ENCODE measurements at regions not wholly inside any gene's neighbourhood (a gene's known extent, or its start where the extent isn't known, plus 50 kb on each side); places are given as distances from the start of the nearest gene placed in this dataset.

DNA sequence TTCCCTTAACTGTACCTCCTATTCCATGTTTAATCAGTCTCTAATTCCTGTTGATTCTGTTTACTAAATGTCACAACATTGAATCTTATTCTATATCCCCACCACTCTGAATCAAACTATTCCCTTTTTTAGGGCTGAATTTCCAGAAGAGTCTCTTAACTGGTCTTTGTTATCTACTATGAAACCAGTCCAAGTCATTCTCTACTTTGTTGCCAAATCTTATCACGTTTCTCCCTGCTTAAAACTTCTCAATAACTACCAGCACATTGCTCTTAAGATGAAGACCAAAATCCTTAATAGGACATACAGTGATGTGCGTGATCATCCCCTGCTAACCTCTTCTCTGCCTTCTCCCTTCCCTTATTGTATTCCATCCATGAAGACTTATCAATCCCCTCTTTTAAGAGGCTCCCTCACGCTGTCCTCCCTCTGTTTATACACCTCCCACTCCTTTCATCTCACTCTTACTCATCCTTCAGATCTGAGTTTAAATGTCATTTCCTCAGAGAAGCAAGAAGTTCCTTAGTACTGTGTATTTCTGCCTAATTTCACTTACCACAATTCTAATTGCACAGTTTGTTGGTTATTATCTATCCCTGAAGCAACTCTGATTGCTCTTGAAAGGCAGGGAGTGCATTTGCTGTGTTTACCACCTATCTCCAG is 143.0 kb upstream of the AHI1 start:
- H3K36me3 ChIP-seq (ENCODE audit: insufficient read depth, low read length): no peaks in the 10 kb centered on the region
- H3K4me2 ChIP-seq (ENCODE audit: insufficient read depth, low read length): no peak overlapping the region
- no peak overlapping the region for H3K9ac ChIP-seq (ENCODE audit: low read depth, low read length)
- no peak overlapping the region for H3K4me3 ChIP-seq (ENCODE audit: low read depth in 1 of 2, low read length in 2 of 2)
- no peaks in the 10 kb centered on the region for H3K79me2 ChIP-seq (ENCODE audit: insufficient read depth, low read length)
- no peaks in the 10 kb centered on the region for H4K20me1 ChIP-seq (ENCODE audit: insufficient read depth, low read length)
- no peak overlapping the region for H3K27ac ChIP-seq (ENCODE audit: low read length)
- H3K9me3 ChIP-seq (ENCODE audit: insufficient read depth, low read length, severe bottlenecking): no peaks in the 10 kb centered on the region
- ATAC-seq (ENCODE audit: insufficient read depth, low read depth) (no peak), DNase-seq (no peak)
- H3K27me3 ChIP-seq (ENCODE audit: insufficient read depth, low read length, poor library complexity): no peaks in the 10 kb centered on the region
- H2AFZ ChIP-seq (ENCODE audit: low read depth, low read length): no peak overlapping the region
- no peaks in the 10 kb centered on the region for H3K4me1 ChIP-seq (ENCODE audit: insufficient read depth, low read length)
- TF ChIP-seq CTCF (IDR thresholded peaks at IDR 0.05; ENCODE audit: borderline replicate concordance, extremely low read depth, low read length, poor library complexity, severe bottlenecking): no peak
- no peak for TF ChIP-seq EZH2 (IDR thresholded peaks at IDR 0.05; ENCODE audit: borderline replicate concordance, low read depth, low read length, severe bottlenecking)

DNA sequence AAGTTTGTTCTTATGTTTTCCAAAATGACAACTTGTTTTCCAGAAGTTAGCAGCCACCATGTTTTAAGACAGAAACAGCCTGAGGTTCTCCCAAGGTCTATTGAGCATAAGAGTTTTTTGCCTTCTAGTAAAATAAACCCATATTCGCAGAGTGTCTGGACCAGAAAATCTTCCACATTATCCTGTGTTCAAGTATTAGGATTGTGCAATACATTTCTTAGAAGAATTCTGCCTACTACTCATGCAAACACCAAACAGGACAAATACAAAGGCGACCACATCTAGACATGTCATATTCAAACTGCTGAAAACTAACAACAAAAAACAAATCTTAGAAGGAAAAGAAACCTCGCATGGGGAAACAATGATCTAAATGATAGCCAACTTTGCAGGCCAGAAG is 145.4 kb upstream of the AHI1 start:
- Histone ChIP-seq H3K4me2 (ENCODE audit: insufficient read depth, low read length) (no peak overlapping the region), H4K20me1 (ENCODE audit: insufficient read depth, low read length) (no peaks in the 10 kb centered on the region), H3K36me3 (ENCODE audit: insufficient read depth, low read length) (no peaks in the 10 kb centered on the region), H3K9ac (ENCODE audit: low read depth, low read length) (no peak overlapping the region), H3K27ac (ENCODE audit: low read length) (no peak overlapping the region), H3K4me3 (ENCODE audit: low read depth in 1 of 2, low read length in 2 of 2) (no peak overlapping the region), H2AFZ (ENCODE audit: low read depth, low read length) (no peak overlapping the region), H3K79me2 (ENCODE audit: insufficient read depth, low read length) (no peaks in the 10 kb centered on the region), H3K4me1 (ENCODE audit: insufficient read depth, low read length) (no peaks in the 10 kb centered on the region), H3K27me3 (ENCODE audit: insufficient read depth, low read length, poor library complexity) (no peaks in the 10 kb centered on the region), H3K9me3 (ENCODE audit: insufficient read depth, low read length, severe bottlenecking) (no peaks in the 10 kb centered on the region)
- no peak for DNase-seq
- no peak for ATAC-seq (ENCODE audit: insufficient read depth, low read depth)
- TF ChIP-seq CTCF (IDR thresholded peaks at IDR 0.05; ENCODE audit: borderline replicate concordance, extremely low read depth, low read length, poor library complexity, severe bottlenecking) (no peak), EZH2 (IDR thresholded peaks at IDR 0.05; ENCODE audit: borderline replicate concordance, low read depth, low read length, severe bottlenecking) (no peak)

DNA sequence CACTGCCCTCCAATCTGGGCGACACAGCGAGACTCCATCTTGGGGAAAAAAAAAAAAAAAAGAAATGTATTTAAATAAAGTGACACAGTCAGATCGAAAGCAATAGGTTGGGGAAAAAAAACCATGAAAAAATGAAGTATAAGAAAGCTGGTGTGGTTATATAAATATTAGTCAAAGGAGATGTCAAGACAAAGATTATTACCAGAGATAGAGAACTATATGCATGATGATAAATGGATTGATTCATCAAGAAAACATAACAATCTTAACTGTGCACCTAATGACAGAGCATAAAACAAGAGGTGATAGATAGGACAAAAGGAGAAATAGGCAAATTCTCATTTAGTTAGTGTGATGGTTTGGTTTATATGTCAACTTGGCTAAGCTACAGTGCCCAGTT is 146.9 kb upstream of the AHI1 start:
- ATAC-seq (ENCODE audit: insufficient read depth, low read depth): no peak
- Histone ChIP-seq H3K4me3 (ENCODE audit: low read depth in 1 of 2, low read length in 2 of 2) (no peak overlapping the region), H2AFZ (ENCODE audit: low read depth, low read length) (no peak overlapping the region), H3K27ac (ENCODE audit: low read length) (no peak overlapping the region), H3K4me1 (ENCODE audit: insufficient read depth, low read length) (no peaks in the 10 kb centered on the region), H3K79me2 (ENCODE audit: insufficient read depth, low read length) (no peaks in the 10 kb centered on the region), H3K27me3 (ENCODE audit: insufficient read depth, low read length, poor library complexity) (no peaks in the 10 kb centered on the region), H3K4me2 (ENCODE audit: insufficient read depth, low read length) (no peak overlapping the region), H3K36me3 (ENCODE audit: insufficient read depth, low read length) (no peaks in the 10 kb centered on the region), H4K20me1 (ENCODE audit: insufficient read depth, low read length) (no peaks in the 10 kb centered on the region), H3K9ac (ENCODE audit: low read depth, low read length) (no peak overlapping the region), H3K9me3 (ENCODE audit: insufficient read depth, low read length, severe bottlenecking) (no peaks in the 10 kb centered on the region)
- DNase-seq: no peak
- TF ChIP-seq EZH2 (IDR thresholded peaks at IDR 0.05; ENCODE audit: borderline replicate concordance, low read depth, low read length, severe bottlenecking): no peak
- TF ChIP-seq CTCF (IDR thresholded peaks at IDR 0.05; ENCODE audit: borderline replicate concordance, extremely low read depth, low read length, poor library complexity, severe bottlenecking): no peak
